Mammary epithelial cell (primary cell): ENCODE measurements at regions not wholly inside any gene's neighbourhood (a gene's known extent, or its start where the extent isn't known, plus 50 kb on each side); places are given as distances from the start of the nearest gene placed in this dataset.

Source experiments
- CTCF ChIP-seq, 2 donors: IDR thresholded peaks in 1 of 2; conservative IDR thresholded peaks in 1 of 2; 2 replicates each; pipeline ENCODE4 v1.5.1; 2011 to 2012; ENCODE audit warnings: inconsistent platforms in 2 of 2, low read length in 2 of 2, mild to moderate bottlenecking in 2 of 2, control low read depth in 1 of 2, low read depth in 1 of 2; ENCODE audit not compliant: insufficient read depth in 1 of 2; ENCODE audit errors: extremely low read depth in 1 of 2
- EZH2 ChIP-seq: IDR thresholded peaks from 2 replicates; pipeline ENCODE4 v1.6.1; 2012; ENCODE audit warnings: low read length, inconsistent platforms, borderline replicate concordance

- no peak for TF ChIP-seq CTCF (conservative IDR thresholded peaks at IDR 0.05 in 1 of 2, IDR thresholded peaks at IDR 0.05 in 1 of 2; ENCODE audit: extremely low read depth in 1 of 2, insufficient read depth in 1 of 2, low read depth in 1 of 2, low read length in 2 of 2)
- no peak for TF ChIP-seq EZH2
Measured at GRCh38 chr9:12933957-12934356, 159.1 kb downstream of the LURAP1L start.
